Gastroesophageal sphincter (tissue), 3 donors: ENCODE measurements at regions not wholly inside any gene's neighbourhood (a gene's known extent, or its start where the extent isn't known, plus 50 kb on each side); places are given as distances from the start of the nearest gene placed in this dataset.

Source experiments
- EP300 ChIP-seq: sonication (generic); formaldehyde crosslinking; IDR thresholded peaks from one replicate; pipeline ENCODE4 v1.6.1; 2017; ENCODE audit warnings: antibody characterized with exemption, mild to moderate bottlenecking
- POLR2AphosphoS5 ChIP-seq: sonication (generic); formaldehyde crosslinking; IDR thresholded peaks from one replicate; pipeline ENCODE4 v1.6.1; 2017; ENCODE audit warnings: antibody characterized with exemption
- TF ChIP-seq, protein P1 (sequence below), 4 experiments: fragments of 200-600 bp in 2 of 4; fragments of 450-650 bp in 2 of 4; sonication (generic) in 1 of 4; IDR thresholded peaks; one replicate each; pipeline ENCODE4 v1.5.1; 2017 to 2019; ENCODE audit warnings: antibody characterized with exemption in 4 of 4, mild to moderate bottlenecking in 2 of 4, moderate library complexity in 2 of 4

- TF ChIP-seq, protein P1, sequence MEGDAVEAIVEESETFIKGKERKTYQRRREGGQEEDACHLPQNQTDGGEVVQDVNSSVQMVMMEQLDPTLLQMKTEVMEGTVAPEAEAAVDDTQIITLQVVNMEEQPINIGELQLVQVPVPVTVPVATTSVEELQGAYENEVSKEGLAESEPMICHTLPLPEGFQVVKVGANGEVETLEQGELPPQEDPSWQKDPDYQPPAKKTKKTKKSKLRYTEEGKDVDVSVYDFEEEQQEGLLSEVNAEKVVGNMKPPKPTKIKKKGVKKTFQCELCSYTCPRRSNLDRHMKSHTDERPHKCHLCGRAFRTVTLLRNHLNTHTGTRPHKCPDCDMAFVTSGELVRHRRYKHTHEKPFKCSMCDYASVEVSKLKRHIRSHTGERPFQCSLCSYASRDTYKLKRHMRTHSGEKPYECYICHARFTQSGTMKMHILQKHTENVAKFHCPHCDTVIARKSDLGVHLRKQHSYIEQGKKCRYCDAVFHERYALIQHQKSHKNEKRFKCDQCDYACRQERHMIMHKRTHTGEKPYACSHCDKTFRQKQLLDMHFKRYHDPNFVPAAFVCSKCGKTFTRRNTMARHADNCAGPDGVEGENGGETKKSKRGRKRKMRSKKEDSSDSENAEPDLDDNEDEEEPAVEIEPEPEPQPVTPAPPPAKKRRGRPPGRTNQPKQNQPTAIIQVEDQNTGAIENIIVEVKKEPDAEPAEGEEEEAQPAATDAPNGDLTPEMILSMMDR (IDR thresholded peaks at IDR 0.05): no peak
- no peak for TF ChIP-seq EP300
- TF ChIP-seq POLR2AphosphoS5: no peak
Measured at GRCh38 chr6:76326871-76327270, 254.4 kb upstream of the IMPG1 start.
